H9 (cell line): ENCODE measurements at regions not wholly inside any gene's neighbourhood (a gene's known extent, or its start where the extent isn't known, plus 50 kb on each side); places are given as distances from the start of the nearest gene placed in this dataset.
A peak's percentile ranks its signal among the peaks of the same experiment; 100 is the strongest.
"Not testable (repeated sequence)": the region's sequence is repeated elsewhere in the genome, so short reads cannot be mapped to it uniquely, and the experiment has no call there.

Source experiments
- DNase-seq: peaks from one replicate; pipeline ENCODE4 v3.0.0-alpha.2; 2017
- H2AFZ ChIP-seq: one replicate; pipeline ENCODE4 v1.6.1; 2013; ENCODE audit warnings: mild to moderate bottlenecking, low read length, control low read depth, moderate library complexity
- H2AK5ac ChIP-seq: 2 replicates; pipeline ENCODE4 v1.6.1; 2013; ENCODE audit warnings: low read length, control low read depth, mixed read lengths; ENCODE audit not compliant: insufficient read length
- H2BK120ac ChIP-seq: one replicate; pipeline ENCODE4 v1.6.1; 2013; ENCODE audit warnings: low read depth, mild to moderate bottlenecking, low read length, control low read depth, inconsistent platforms; ENCODE audit not compliant: poor library complexity, severe bottlenecking
- H2BK12ac ChIP-seq: 2 replicates; pipeline ENCODE4 v1.6.1; 2013; ENCODE audit warnings: low read length, control low read depth, mixed read lengths, low read depth; ENCODE audit not compliant: insufficient read length
- H2BK15ac ChIP-seq: 2 replicates; pipeline ENCODE4 v1.6.1; 2013; ENCODE audit warnings: low read depth, low read length, control low read depth
- H2BK20ac ChIP-seq: one replicate; pipeline ENCODE4 v1.6.1; 2013; ENCODE audit warnings: low read depth, mild to moderate bottlenecking, low read length, control low read depth, inconsistent platforms; ENCODE audit not compliant: poor library complexity, severe bottlenecking
- H2BK5ac ChIP-seq: 2 replicates; pipeline ENCODE4 v1.6.1; 2013; ENCODE audit warnings: low read length, control low read depth, mixed read lengths; ENCODE audit not compliant: insufficient read length
- H3K14ac ChIP-seq: 2 replicates; pipeline ENCODE4 v1.6.1; 2013; ENCODE audit warnings: low read length, control low read depth; ENCODE audit not compliant: insufficient read depth
- H3K18ac ChIP-seq: 2 replicates; pipeline ENCODE4 v1.6.1; 2013; ENCODE audit warnings: low read depth, mild to moderate bottlenecking, mixed read lengths, low read length, control low read depth; ENCODE audit not compliant: insufficient read length
- H3K23ac ChIP-seq: 2 replicates; pipeline ENCODE4 v1.6.1; 2013; ENCODE audit warnings: low read length, control low read depth, mixed read lengths, low read depth; ENCODE audit not compliant: insufficient read length
- H3K23me2 ChIP-seq: 2 replicates; pipeline ENCODE4 v1.6.1; 2013; ENCODE audit warnings: low read depth, mild to moderate bottlenecking, mixed read lengths, low read length, control low read depth; ENCODE audit not compliant: insufficient read length, poor library complexity, severe bottlenecking
- H3K27ac ChIP-seq: 2 replicates; pipeline ENCODE4 v1.5.1; 2013; ENCODE audit warnings: low read length, control low read depth, mixed read lengths, low read depth; ENCODE audit not compliant: insufficient read length
- H3K27me3 ChIP-seq: 2 replicates; pipeline ENCODE4 v1.6.1; 2013; ENCODE audit warnings: low read length, control low read depth, inconsistent platforms; ENCODE audit not compliant: insufficient read depth
- H3K4ac ChIP-seq: 2 replicates; pipeline ENCODE4 v1.6.1; 2013; ENCODE audit warnings: low read depth, mild to moderate bottlenecking, control low read depth, inconsistent platforms, low read length, moderate library complexity
- H3K4me1 ChIP-seq: 2 replicates; pipeline ENCODE4 v1.6.1; 2013; ENCODE audit warnings: low read length, control low read depth, inconsistent platforms; ENCODE audit not compliant: insufficient read depth
- H3K4me2 ChIP-seq: 2 replicates; pipeline ENCODE4 v1.6.1; 2013; ENCODE audit warnings: low read length, control low read depth, mixed read lengths; ENCODE audit not compliant: insufficient read length, insufficient read depth
- H3K56ac ChIP-seq: 2 replicates; pipeline ENCODE4 v1.6.1; 2013; ENCODE audit warnings: low read depth, mild to moderate bottlenecking, mixed read lengths, low read length, control low read depth; ENCODE audit not compliant: insufficient read length
- H3K79me1 ChIP-seq: 2 replicates; pipeline ENCODE4 v1.6.1; 2013; ENCODE audit warnings: low read depth, mild to moderate bottlenecking, moderate library complexity, low read length, control low read depth, inconsistent platforms; ENCODE audit not compliant: insufficient read depth, poor library complexity, severe bottlenecking
- H3K79me2 ChIP-seq: 2 replicates; pipeline ENCODE4 v1.6.1; 2013; ENCODE audit warnings: low read length, control low read depth, inconsistent platforms; ENCODE audit not compliant: insufficient read depth
- H3K9ac ChIP-seq: 2 replicates; pipeline ENCODE4 v1.6.1; 2013; ENCODE audit warnings: low read length, control low read depth, mixed read lengths; ENCODE audit not compliant: insufficient read length; ENCODE audit errors: extremely low read depth
- H3K9me3 ChIP-seq: one replicate; pipeline ENCODE4 v1.6.1; 2013; ENCODE audit warnings: low read depth, low read length, inconsistent platforms; ENCODE audit not compliant: control insufficient read depth
- H3T11ph ChIP-seq: one replicate; pipeline ENCODE4 v1.6.1; 2013; ENCODE audit warnings: mild to moderate bottlenecking, low read length, control low read depth, inconsistent platforms
- H4K20me1 ChIP-seq: one replicate; pipeline ENCODE4 v1.6.1; 2013; ENCODE audit not compliant: control insufficient read depth, insufficient read length, insufficient read depth
- H4K5ac ChIP-seq: 2 replicates; pipeline ENCODE4 v1.6.1; 2013; ENCODE audit warnings: low read depth, mild to moderate bottlenecking, mixed read lengths, low read length, control low read depth; ENCODE audit not compliant: insufficient read length
- H4K8ac ChIP-seq: replicated peaks from 2 replicates; pipeline ENCODE4 v1.6.1; 2013; ENCODE audit warnings: low read length, control low read depth, mixed read lengths, low read depth; ENCODE audit not compliant: insufficient read length
- H4K91ac ChIP-seq: 2 replicates; pipeline ENCODE4 v1.6.1; 2013; ENCODE audit warnings: low read depth, mild to moderate bottlenecking, moderate library complexity, mixed read lengths, low read length, control low read depth; ENCODE audit not compliant: insufficient read length
- H3K27ac Mint-ChIP-seq, 3 experiments: 2 replicates in 2 of 3; 3 replicates in 1 of 3; pipeline ENCODE4 v1.8.0; 2020 to 2021; ENCODE audit warnings: mixed read lengths in 3 of 3, mild to moderate bottlenecking in 1 of 3, moderate library complexity in 1 of 3
- H3K27me3 Mint-ChIP-seq: 2 replicates; pipeline ENCODE4 v1.8.0; 2021; ENCODE audit warnings: low read depth, mild to moderate bottlenecking, moderate library complexity, mixed read lengths
- H3K36me3 Mint-ChIP-seq, 3 experiments: 2 replicates in 2 of 3; 3 replicates in 1 of 3; pipeline ENCODE4 v1.8.0; 2020 to 2021; ENCODE audit warnings: low read depth in 3 of 3, mixed read lengths in 3 of 3; ENCODE audit not compliant: insufficient read depth in 1 of 3
- H3K4me1 Mint-ChIP-seq, 2 experiments: 2 replicates each; pipeline ENCODE4 v1.8.0; 2020; ENCODE audit warnings: mixed read lengths in 2 of 2
- H3K4me3 Mint-ChIP-seq, 2 experiments: 2 replicates in 1 of 2; 3 replicates in 1 of 2; pipeline ENCODE4 v1.8.0; 2020 to 2021; ENCODE audit warnings: mild to moderate bottlenecking in 2 of 2, mixed read lengths in 2 of 2, moderate library complexity in 1 of 2
- H3K9me3 Mint-ChIP-seq, 2 experiments: 2 replicates in 1 of 2; 3 replicates in 1 of 2; pipeline ENCODE4 v1.8.0; 2020; ENCODE audit warnings: mild to moderate bottlenecking in 2 of 2, mixed read lengths in 2 of 2, moderate library complexity in 1 of 2
- CTCF ChIP-seq: fragments of 200-600 bp; sonication (generic); conservative IDR thresholded peaks from 3 replicates; pipeline ENCODE4 v1.8.0; 2021; ENCODE audit warnings: antibody characterized with exemption, mild to moderate bottlenecking
- WGBS: extraction: QIAGEN DNeasy Blood & Tissue Kit; methylation state at CpG from one replicate; pipeline ENCODE4 v1.1.7; 2013; ENCODE audit warnings: missing lambda C conversion rate, low lambda C conversion rate, mixed read lengths; ENCODE audit not compliant: insufficient read length; ENCODE audit errors: extremely low coverage; 5-methylcytosine and 5-hydroxymethylcytosine counted together

- H3K4me1 Mint-ChIP-seq: peaks cover 53 to 55% of the 10 kb centered on the region in 2 experiments
- no peaks in the 10 kb centered on the region for H3K9me3 ChIP-seq
- H3K4me2 ChIP-seq: peak overlapping the region; percentile 10
- H2BK15ac ChIP-seq: no peak overlapping the region
- peak overlapping the region; percentile 21 for H3K18ac ChIP-seq
- peak overlapping the region; percentile 33 for H4K8ac ChIP-seq
- TF ChIP-seq CTCF: no peak
- no peak overlapping the region for H3K14ac ChIP-seq
- peaks cover 17 to 28% (median 25%) of the 10 kb centered on the region in 3 experiments for H3K36me3 Mint-ChIP-seq
- H3K79me2 ChIP-seq: peaks cover 14% of the 10 kb centered on the region; the same call in 1 of the 2 replicates
- peak overlapping the region; percentile 93 to 96 for H3K4me3 Mint-ChIP-seq
- H3K79me1 ChIP-seq: peaks cover 8% of the 10 kb centered on the region
- peak overlapping the region; percentile 30 to 76 (median 71); a peak in 5 of 7 replicates for H3K27ac Mint-ChIP-seq
- H2BK12ac ChIP-seq: peak overlapping the region; percentile 85
- no peak overlapping the region for H3K23ac ChIP-seq
- H3K4me1 ChIP-seq: peaks cover 18% of the 10 kb centered on the region
- H3K4ac ChIP-seq: no peak overlapping the region
- H3T11ph ChIP-seq: no peak overlapping the region
- peaks cover 0 to 7% of the 10 kb centered on the region in 2 experiments; a peak in 3 of 5 replicates for H3K9me3 Mint-ChIP-seq
- no peaks in the 10 kb centered on the region for H4K20me1 ChIP-seq
- WGBS: no CpG with 5 or more reads among the region's 3 CpGs
- no peaks in the 10 kb centered on the region for H3K27me3 Mint-ChIP-seq
- no peak overlapping the region for H2AFZ ChIP-seq
- no peak overlapping the region for H2BK20ac ChIP-seq
- H3K27ac ChIP-seq: peak overlapping the region; percentile 47
- no peak overlapping the region for H4K91ac ChIP-seq
- no peaks in the 10 kb centered on the region for H3K27me3 ChIP-seq
- peak overlapping the region; percentile 55 for H2BK120ac ChIP-seq
- no peak overlapping the region for H4K5ac ChIP-seq
- H3K9ac ChIP-seq: no peak overlapping the region
- H2BK5ac ChIP-seq: no peak overlapping the region
- DNase-seq: no peak
- H3K23me2 ChIP-seq: no peaks in the 10 kb centered on the region
- no peak overlapping the region for H2AK5ac ChIP-seq
- H3K56ac ChIP-seq: no peak overlapping the region
These were observed 111.5 kb downstream of the NPY start for GRCh38 chr7:24395512-24395911.

- H3K18ac ChIP-seq, H2BK20ac ChIP-seq, H4K91ac ChIP-seq, H3T11ph ChIP-seq, H3K9me3 ChIP-seq, DNase-seq, H2BK5ac ChIP-seq, H3K4ac ChIP-seq, H3K14ac ChIP-seq, H3K9ac ChIP-seq, H2BK15ac ChIP-seq, H2AFZ ChIP-seq, H2BK120ac ChIP-seq, H3K27me3 Mint-ChIP-seq, H4K5ac ChIP-seq, H4K8ac ChIP-seq, H3K23me2 ChIP-seq, H3K9me3 Mint-ChIP-seq, H3K56ac ChIP-seq, H3K27me3 ChIP-seq, H3K23ac ChIP-seq, H3K4me2 ChIP-seq, H2AK5ac ChIP-seq, H3K79me1 ChIP-seq, H2BK12ac ChIP-seq, H3K27ac ChIP-seq, H4K20me1 ChIP-seq: not testable (repeated sequence)
- peaks cover 14% of the 10 kb centered on the region; the same call in 1 of the 2 replicates for H3K79me2 ChIP-seq
- H3K4me3 Mint-ChIP-seq: peak overlapping the region; percentile 93 to 96
- peak overlapping the region; percentile 96 to 98 (median 96) for H3K27ac Mint-ChIP-seq
- peaks cover 59 to 60% of the 10 kb centered on the region in 2 experiments for H3K4me1 Mint-ChIP-seq
- no CpG with 5 or more reads among the region's 13 CpGs for WGBS
- peaks cover 17 to 33% (median 30%) of the 10 kb centered on the region in 3 experiments for H3K36me3 Mint-ChIP-seq
- peaks cover 16% of the 10 kb centered on the region for H3K4me1 ChIP-seq
These were observed 112.4 kb downstream of the NPY start for GRCh38 chr7:24396387-24396786.
